ENCODE measurements at regions not wholly inside any gene's neighbourhood (a gene's known extent, or its start where the extent isn't known, plus 50 kb on each side); places are given as distances from the start of the nearest gene placed in this dataset.

DNA sequence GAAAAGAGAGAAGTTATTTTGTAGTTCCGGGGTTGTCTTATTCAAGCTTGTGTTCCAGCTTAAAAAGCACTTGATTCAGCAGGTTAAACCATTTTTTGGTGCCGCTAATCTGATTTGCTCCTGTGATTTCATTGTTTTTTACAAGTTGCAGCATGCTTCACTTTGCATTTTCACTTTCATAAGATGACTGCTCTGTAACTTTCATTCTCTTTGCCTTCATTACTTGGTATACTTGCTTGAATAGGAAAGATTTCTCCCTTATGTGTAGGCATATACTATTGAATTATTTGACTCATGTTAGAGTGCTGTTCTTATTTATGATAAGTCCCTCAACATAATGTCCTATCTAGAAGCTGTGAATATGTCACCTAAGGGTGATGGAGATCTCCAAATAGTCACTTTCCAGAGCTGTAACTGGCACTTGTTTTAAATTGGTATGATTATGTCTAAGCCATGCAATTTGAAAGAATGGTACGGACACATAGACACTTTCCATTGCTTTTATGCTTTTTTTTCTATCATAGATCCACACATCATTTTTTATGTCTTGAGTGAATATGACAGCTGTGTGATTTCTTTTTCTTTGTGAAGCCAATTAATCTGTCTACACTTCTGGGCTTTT lies 254.5 kb downstream of the DSEL start:
- TF ChIP-seq EZH2 (IDR thresholded peaks at IDR 0.05) (no peak), ZBTB33 (IDR thresholded peaks at IDR 0.05; ENCODE audit: extremely low read depth, insufficient replicate concordance, low read length) (no peak), POLR2AphosphoS5 (IDR thresholded peaks at IDR 0.05; ENCODE audit: low read depth, low read length) (no peak), SP1 (IDR thresholded peaks at IDR 0.05; ENCODE audit: low read depth) (no peak), TCF7L2 (IDR thresholded peaks at IDR 0.05; ENCODE audit: borderline replicate concordance, extremely low read depth, insufficient read depth, insufficient read length) (no peak), CTCF (IDR thresholded peaks at IDR 0.05 in 2 of 3, conservative IDR thresholded peaks at IDR 0.05 in 1 of 3; ENCODE audit: borderline replicate concordance in 1 of 3, insufficient read depth in 1 of 3, low read depth in 2 of 3, low read length in 2 of 3) (no peak), YY1 (IDR thresholded peaks at IDR 0.05; ENCODE audit: extremely low read depth, insufficient replicate concordance, low read depth, low read length) (no peak), POLR2A (IDR thresholded peaks at IDR 0.05; ENCODE audit: borderline replicate concordance, extremely low read depth, insufficient read depth, insufficient read length) (no peak), RAD21 (IDR thresholded peaks at IDR 0.05; ENCODE audit: low read depth) (no peak), FOSL1 (IDR thresholded peaks at IDR 0.05; ENCODE audit: low read depth) (no peak), SIN3A (IDR thresholded peaks at IDR 0.05; ENCODE audit: low read depth) (no peak)
- TF ChIP-seq, protein P1, sequence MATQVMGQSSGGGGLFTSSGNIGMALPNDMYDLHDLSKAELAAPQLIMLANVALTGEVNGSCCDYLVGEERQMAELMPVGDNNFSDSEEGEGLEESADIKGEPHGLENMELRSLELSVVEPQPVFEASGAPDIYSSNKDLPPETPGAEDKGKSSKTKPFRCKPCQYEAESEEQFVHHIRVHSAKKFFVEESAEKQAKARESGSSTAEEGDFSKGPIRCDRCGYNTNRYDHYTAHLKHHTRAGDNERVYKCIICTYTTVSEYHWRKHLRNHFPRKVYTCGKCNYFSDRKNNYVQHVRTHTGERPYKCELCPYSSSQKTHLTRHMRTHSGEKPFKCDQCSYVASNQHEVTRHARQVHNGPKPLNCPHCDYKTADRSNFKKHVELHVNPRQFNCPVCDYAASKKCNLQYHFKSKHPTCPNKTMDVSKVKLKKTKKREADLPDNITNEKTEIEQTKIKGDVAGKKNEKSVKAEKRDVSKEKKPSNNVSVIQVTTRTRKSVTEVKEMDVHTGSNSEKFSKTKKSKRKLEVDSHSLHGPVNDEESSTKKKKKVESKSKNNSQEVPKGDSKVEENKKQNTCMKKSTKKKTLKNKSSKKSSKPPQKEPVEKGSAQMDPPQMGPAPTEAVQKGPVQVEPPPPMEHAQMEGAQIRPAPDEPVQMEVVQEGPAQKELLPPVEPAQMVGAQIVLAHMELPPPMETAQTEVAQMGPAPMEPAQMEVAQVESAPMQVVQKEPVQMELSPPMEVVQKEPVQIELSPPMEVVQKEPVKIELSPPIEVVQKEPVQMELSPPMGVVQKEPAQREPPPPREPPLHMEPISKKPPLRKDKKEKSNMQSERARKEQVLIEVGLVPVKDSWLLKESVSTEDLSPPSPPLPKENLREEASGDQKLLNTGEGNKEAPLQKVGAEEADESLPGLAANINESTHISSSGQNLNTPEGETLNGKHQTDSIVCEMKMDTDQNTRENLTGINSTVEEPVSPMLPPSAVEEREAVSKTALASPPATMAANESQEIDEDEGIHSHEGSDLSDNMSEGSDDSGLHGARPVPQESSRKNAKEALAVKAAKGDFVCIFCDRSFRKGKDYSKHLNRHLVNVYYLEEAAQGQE (IDR thresholded peaks at IDR 0.05; ENCODE audit: low read depth): no peak
- TF ChIP-seq, protein P2, sequence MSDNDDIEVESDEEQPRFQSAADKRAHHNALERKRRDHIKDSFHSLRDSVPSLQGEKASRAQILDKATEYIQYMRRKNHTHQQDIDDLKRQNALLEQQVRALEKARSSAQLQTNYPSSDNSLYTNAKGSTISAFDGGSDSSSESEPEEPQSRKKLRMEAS (IDR thresholded peaks at IDR 0.05): no peak

All from HCT116 (cell line).